SK-N-SH (cell line): ENCODE measurements at regions not wholly inside any gene's neighbourhood (a gene's known extent, or its start where the extent isn't known, plus 50 kb on each side); places are given as distances from the start of the nearest gene placed in this dataset.

ENCODE experiments used
- CHD2 ChIP-seq: fragments of 150-350 bp; IDR thresholded peaks from 2 replicates; pipeline ENCODE4 v1.6.1; 2018; ENCODE audit warnings: low read length; ENCODE audit not compliant: partially characterized antibody
- GABPA ChIP-seq: IDR thresholded peaks from 2 replicates; pipeline ENCODE4 v1.4.0; 2012; ENCODE audit warnings: low read depth, mild to moderate bottlenecking
- GATA2 ChIP-seq: sonication (generic); formaldehyde crosslinking; IDR thresholded peaks from 2 replicates; pipeline ENCODE4 v1.5.0; 2020; ENCODE audit warnings: mild to moderate bottlenecking, missing genetic modification reagents
- POLR2AphosphoS5 ChIP-seq: IDR thresholded peaks from 2 replicates; pipeline ENCODE4 v1.6.1; 2012; ENCODE audit warnings: low read depth, low read length
- TAF1 ChIP-seq: IDR thresholded peaks from 2 replicates; pipeline ENCODE4 v1.6.1; 2012; ENCODE audit warnings: low read depth, mild to moderate bottlenecking, low read length, moderate library complexity, borderline replicate concordance
- TF ChIP-seq, protein P1 (sequence below): fragments of 200-600 bp; sonication (generic); IDR thresholded peaks from 2 replicates; pipeline ENCODE4 v1.6.1; 2017; ENCODE audit warnings: antibody characterized with exemption, mild to moderate bottlenecking, moderate library complexity
- TF ChIP-seq, protein P2 (sequence below): fragments of 150-350 bp; IDR thresholded peaks from 2 replicates; pipeline ENCODE4 v1.6.1; 2016; ENCODE audit warnings: mild to moderate bottlenecking, low read depth, low read length
- TF ChIP-seq, protein P3 (sequence below): IDR thresholded peaks from 2 replicates; pipeline ENCODE4 v1.6.1; 2012; ENCODE audit warnings: mild to moderate bottlenecking, low read depth, low read length, moderate library complexity
- TF ChIP-seq, protein P4 (sequence below): IDR thresholded peaks from 2 replicates; pipeline ENCODE4 v1.4.0; 2012; ENCODE audit warnings: low read depth

DNA sequence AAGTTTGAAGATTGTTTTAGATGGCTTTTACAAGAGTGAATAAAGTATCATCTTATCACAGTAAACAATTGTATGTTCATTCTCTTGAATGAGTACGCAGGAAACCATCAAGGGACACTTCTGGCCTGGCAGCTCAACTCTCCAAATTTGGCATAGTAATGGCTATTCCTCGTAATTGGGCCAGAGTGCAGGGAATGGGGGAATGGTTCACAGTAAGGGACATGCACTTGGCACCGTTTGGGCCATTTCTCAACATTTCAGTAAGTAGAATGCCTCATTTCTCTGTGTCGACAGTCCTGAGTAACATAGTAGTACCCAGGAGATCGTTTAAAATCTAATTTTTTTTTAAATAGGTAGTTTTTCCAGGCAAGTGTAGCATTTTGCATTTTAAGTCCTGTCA, 309.6 kb downstream of the KCNJ2 start:
- TF ChIP-seq POLR2AphosphoS5 (no peak), GABPA (no peak), CHD2 (no peak), GATA2 (CRISPR knock-in tag) (no peak), TAF1 (no peak)
- TF ChIP-seq, protein P1, sequence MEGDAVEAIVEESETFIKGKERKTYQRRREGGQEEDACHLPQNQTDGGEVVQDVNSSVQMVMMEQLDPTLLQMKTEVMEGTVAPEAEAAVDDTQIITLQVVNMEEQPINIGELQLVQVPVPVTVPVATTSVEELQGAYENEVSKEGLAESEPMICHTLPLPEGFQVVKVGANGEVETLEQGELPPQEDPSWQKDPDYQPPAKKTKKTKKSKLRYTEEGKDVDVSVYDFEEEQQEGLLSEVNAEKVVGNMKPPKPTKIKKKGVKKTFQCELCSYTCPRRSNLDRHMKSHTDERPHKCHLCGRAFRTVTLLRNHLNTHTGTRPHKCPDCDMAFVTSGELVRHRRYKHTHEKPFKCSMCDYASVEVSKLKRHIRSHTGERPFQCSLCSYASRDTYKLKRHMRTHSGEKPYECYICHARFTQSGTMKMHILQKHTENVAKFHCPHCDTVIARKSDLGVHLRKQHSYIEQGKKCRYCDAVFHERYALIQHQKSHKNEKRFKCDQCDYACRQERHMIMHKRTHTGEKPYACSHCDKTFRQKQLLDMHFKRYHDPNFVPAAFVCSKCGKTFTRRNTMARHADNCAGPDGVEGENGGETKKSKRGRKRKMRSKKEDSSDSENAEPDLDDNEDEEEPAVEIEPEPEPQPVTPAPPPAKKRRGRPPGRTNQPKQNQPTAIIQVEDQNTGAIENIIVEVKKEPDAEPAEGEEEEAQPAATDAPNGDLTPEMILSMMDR: no peak
- TF ChIP-seq, protein P2, sequence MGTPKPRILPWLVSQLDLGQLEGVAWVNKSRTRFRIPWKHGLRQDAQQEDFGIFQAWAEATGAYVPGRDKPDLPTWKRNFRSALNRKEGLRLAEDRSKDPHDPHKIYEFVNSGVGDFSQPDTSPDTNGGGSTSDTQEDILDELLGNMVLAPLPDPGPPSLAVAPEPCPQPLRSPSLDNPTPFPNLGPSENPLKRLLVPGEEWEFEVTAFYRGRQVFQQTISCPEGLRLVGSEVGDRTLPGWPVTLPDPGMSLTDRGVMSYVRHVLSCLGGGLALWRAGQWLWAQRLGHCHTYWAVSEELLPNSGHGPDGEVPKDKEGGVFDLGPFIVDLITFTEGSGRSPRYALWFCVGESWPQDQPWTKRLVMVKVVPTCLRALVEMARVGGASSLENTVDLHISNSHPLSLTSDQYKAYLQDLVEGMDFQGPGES: no peak
- TF ChIP-seq, protein P3, sequence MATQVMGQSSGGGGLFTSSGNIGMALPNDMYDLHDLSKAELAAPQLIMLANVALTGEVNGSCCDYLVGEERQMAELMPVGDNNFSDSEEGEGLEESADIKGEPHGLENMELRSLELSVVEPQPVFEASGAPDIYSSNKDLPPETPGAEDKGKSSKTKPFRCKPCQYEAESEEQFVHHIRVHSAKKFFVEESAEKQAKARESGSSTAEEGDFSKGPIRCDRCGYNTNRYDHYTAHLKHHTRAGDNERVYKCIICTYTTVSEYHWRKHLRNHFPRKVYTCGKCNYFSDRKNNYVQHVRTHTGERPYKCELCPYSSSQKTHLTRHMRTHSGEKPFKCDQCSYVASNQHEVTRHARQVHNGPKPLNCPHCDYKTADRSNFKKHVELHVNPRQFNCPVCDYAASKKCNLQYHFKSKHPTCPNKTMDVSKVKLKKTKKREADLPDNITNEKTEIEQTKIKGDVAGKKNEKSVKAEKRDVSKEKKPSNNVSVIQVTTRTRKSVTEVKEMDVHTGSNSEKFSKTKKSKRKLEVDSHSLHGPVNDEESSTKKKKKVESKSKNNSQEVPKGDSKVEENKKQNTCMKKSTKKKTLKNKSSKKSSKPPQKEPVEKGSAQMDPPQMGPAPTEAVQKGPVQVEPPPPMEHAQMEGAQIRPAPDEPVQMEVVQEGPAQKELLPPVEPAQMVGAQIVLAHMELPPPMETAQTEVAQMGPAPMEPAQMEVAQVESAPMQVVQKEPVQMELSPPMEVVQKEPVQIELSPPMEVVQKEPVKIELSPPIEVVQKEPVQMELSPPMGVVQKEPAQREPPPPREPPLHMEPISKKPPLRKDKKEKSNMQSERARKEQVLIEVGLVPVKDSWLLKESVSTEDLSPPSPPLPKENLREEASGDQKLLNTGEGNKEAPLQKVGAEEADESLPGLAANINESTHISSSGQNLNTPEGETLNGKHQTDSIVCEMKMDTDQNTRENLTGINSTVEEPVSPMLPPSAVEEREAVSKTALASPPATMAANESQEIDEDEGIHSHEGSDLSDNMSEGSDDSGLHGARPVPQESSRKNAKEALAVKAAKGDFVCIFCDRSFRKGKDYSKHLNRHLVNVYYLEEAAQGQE: no peak
- TF ChIP-seq, protein P4, sequence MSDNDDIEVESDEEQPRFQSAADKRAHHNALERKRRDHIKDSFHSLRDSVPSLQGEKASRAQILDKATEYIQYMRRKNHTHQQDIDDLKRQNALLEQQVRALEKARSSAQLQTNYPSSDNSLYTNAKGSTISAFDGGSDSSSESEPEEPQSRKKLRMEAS: no peak
